Mesothelial cell of epicardium (in vitro differentiated cells): ENCODE measurements at regions not wholly inside any gene's neighbourhood (a gene's known extent, or its start where the extent isn't known, plus 50 kb on each side); places are given as distances from the start of the nearest gene placed in this dataset.

ENCODE experiments used
- DNase-seq, 2 experiments: peaks; one replicate each; pipeline ENCODE4 v3.0.0; 2021; ENCODE audit warnings: low spot score in 2 of 2; ENCODE audit not compliant: unreplicated experiment in 2 of 2
- H3K27ac Mint-ChIP-seq: 2 replicates; pipeline ENCODE4 v1.8.0; 2021; ENCODE audit warnings: mixed read lengths
- H3K27me3 Mint-ChIP-seq: 2 replicates; pipeline ENCODE4 v1.8.0; 2021; ENCODE audit warnings: low read depth, mixed read lengths
- H3K36me3 Mint-ChIP-seq: 2 replicates; pipeline ENCODE4 v1.8.0; 2021; ENCODE audit warnings: mixed read lengths
- H3K4me1 Mint-ChIP-seq: 2 replicates; pipeline ENCODE4 v1.8.0; 2021; ENCODE audit warnings: mixed read lengths
- H3K4me3 Mint-ChIP-seq: 2 replicates; pipeline ENCODE4 v1.8.0; 2021; ENCODE audit warnings: mild to moderate bottlenecking, moderate library complexity, mixed read lengths
- H3K9me3 Mint-ChIP-seq: 2 replicates; pipeline ENCODE4 v1.8.0; 2021; ENCODE audit warnings: mixed read lengths
- CTCF ChIP-seq: fragments of 200-600 bp; sonication (generic); IDR thresholded peaks from one replicate; pipeline ENCODE4 v1.5.0; 2021; ENCODE audit warnings: antibody characterized with exemption; ENCODE audit not compliant: unreplicated experiment

- Mint-ChIP-seq H3K36me3 (no peaks in the 10 kb centered on the region), H3K27ac (no peak overlapping the region), H3K4me1 (no peaks in the 10 kb centered on the region), H3K4me3 (no peak overlapping the region), H3K27me3 (peaks cover 9% of the 10 kb centered on the region), H3K9me3 (no peaks in the 10 kb centered on the region)
- DNase-seq: no peak
- TF ChIP-seq CTCF: no peak
Measured at GRCh38 chr1:4269952-4270570, 370.0 kb upstream of the C1orf174 start.

- TF ChIP-seq CTCF: no peak
- no peak overlapping the region for H3K27ac Mint-ChIP-seq
- peaks cover 9% of the 10 kb centered on the region for H3K27me3 Mint-ChIP-seq
- H3K9me3 Mint-ChIP-seq: peaks cover 2% of the 10 kb centered on the region
- no peaks in the 10 kb centered on the region for H3K36me3 Mint-ChIP-seq
- no peak overlapping the region for H3K4me3 Mint-ChIP-seq
- H3K4me1 Mint-ChIP-seq: no peaks in the 10 kb centered on the region
- DNase-seq: no peak
Measured at GRCh38 chr1:4270651-4271337, 370.7 kb upstream of the C1orf174 start.

- no peak overlapping the region for H3K27ac Mint-ChIP-seq
- H3K27me3 Mint-ChIP-seq: peaks cover 11% of the 10 kb centered on the region
- no peak overlapping the region for H3K4me3 Mint-ChIP-seq
- no peaks in the 10 kb centered on the region for H3K4me1 Mint-ChIP-seq
- no peak for DNase-seq
- H3K36me3 Mint-ChIP-seq: no peaks in the 10 kb centered on the region
- no peak for TF ChIP-seq CTCF
- peaks cover 4% of the 10 kb centered on the region for H3K9me3 Mint-ChIP-seq
Measured at GRCh38 chr1:4271338-4271998, 371.4 kb upstream of the C1orf174 start.

GRCh38 chr1:4272568-4272967 is 372.5 kb upstream of the C1orf174 start:
- Mint-ChIP-seq H3K4me3 (no peak overlapping the region), H3K9me3 (peaks cover 14% of the 10 kb centered on the region), H3K27me3 (peaks cover 11% of the 10 kb centered on the region), H3K4me1 (no peaks in the 10 kb centered on the region), H3K36me3 (no peaks in the 10 kb centered on the region), H3K27ac (no peak overlapping the region)
- no peak for DNase-seq
- TF ChIP-seq CTCF: no peak

GRCh38 chr1:4273243-4273642 is 373.2 kb upstream of the C1orf174 start:
- H3K36me3 Mint-ChIP-seq: no peaks in the 10 kb centered on the region

More at GRCh38 chr1:4273243-4273642, 373.2 kb upstream of the C1orf174 start:
- no peak for TF ChIP-seq CTCF
- no peak overlapping the region for H3K27ac Mint-ChIP-seq
- no peak overlapping the region for H3K4me3 Mint-ChIP-seq
- no peak for DNase-seq
- no peaks in the 10 kb centered on the region for H3K4me1 Mint-ChIP-seq
- H3K27me3 Mint-ChIP-seq: peaks cover 11% of the 10 kb centered on the region
- H3K9me3 Mint-ChIP-seq: peaks cover 20% of the 10 kb centered on the region
